Hepatocyte (in vitro differentiated cells): ENCODE measurements at regions not wholly inside any gene's neighbourhood (a gene's known extent, or its start where the extent isn't known, plus 50 kb on each side); places are given as distances from the start of the nearest gene placed in this dataset.

Experiments used
- DNase-seq: peaks from one replicate; pipeline ENCODE4 v3.0.0-alpha.2; 2016; ENCODE audit warnings: low spot score
- H2AFZ ChIP-seq: fragments of 200-600 bp; sonication (generic); 2 replicates; pipeline ENCODE4 v1.6.0; 2016; ENCODE audit warnings: antibody characterized with exemption, mild to moderate bottlenecking
- H3K27ac ChIP-seq: fragments of 200-600 bp; sonication (generic); 2 replicates; pipeline ENCODE4 v1.5.1; 2016; ENCODE audit warnings: mild to moderate bottlenecking
- H3K27me3 ChIP-seq: fragments of 200-600 bp; sonication (generic); 2 replicates; pipeline ENCODE4 v1.6.1; 2016
- H3K36me3 ChIP-seq: fragments of 200-600 bp; sonication (generic); replicated peaks from 2 replicates; pipeline ENCODE4 v1.5.1; 2016; ENCODE audit warnings: low read depth; ENCODE audit not compliant: insufficient read depth
- H3K4me1 ChIP-seq: fragments of 200-600 bp; sonication (generic); 2 replicates; pipeline ENCODE4 v1.5.1; 2016; ENCODE audit warnings: mild to moderate bottlenecking, moderate library complexity; ENCODE audit not compliant: insufficient read depth
- H3K4me2 ChIP-seq: fragments of 200-600 bp; sonication (generic); 2 replicates; pipeline ENCODE4 v1.6.0; 2016
- H3K4me3 ChIP-seq: fragments of 200-600 bp; sonication (generic); 2 replicates; pipeline ENCODE4 v1.5.1; 2016; ENCODE audit warnings: mild to moderate bottlenecking
- H3K79me2 ChIP-seq: fragments of 200-600 bp; sonication (generic); 2 replicates; pipeline ENCODE4 v1.6.0; 2017; ENCODE audit warnings: mild to moderate bottlenecking
- H3K9me2 ChIP-seq: fragments of 200-600 bp; sonication (generic); replicated peaks from 2 replicates; pipeline ENCODE4 v1.6.0; 2017; ENCODE audit warnings: mild to moderate bottlenecking; ENCODE audit not compliant: insufficient read depth
- H3K9me3 ChIP-seq: fragments of 200-600 bp; sonication (generic); 2 replicates; pipeline ENCODE4 v1.5.1; 2016; ENCODE audit warnings: low read depth, mild to moderate bottlenecking
- H4K20me1 ChIP-seq: fragments of 200-600 bp; sonication (generic); 2 replicates; pipeline ENCODE4 v1.6.0; 2016; ENCODE audit warnings: mild to moderate bottlenecking; ENCODE audit not compliant: insufficient read depth, poor library complexity, severe bottlenecking
- EZH2 ChIP-seq: fragments of 200-600 bp; sonication (generic); IDR thresholded peaks from 2 replicates; pipeline ENCODE4 v1.6.1; 2016; ENCODE audit warnings: antibody characterized with exemption, mild to moderate bottlenecking, borderline replicate concordance
- EZH2phosphoT487 ChIP-seq: fragments of 200-600 bp; sonication (generic); IDR thresholded peaks from one replicate; pipeline ENCODE4 v1.6.1; 2018; ENCODE audit warnings: antibody characterized with exemption, mild to moderate bottlenecking, low read depth, moderate library complexity; ENCODE audit not compliant: unreplicated experiment, severe bottlenecking
- WGBS: methylation state at CpG from one replicate; pipeline ENCODE4 v1.1.6; 2016; ENCODE audit warnings: low lambda C conversion rate; ENCODE audit errors: missing lambda C conversion rate; 5-methylcytosine and 5-hydroxymethylcytosine counted together
- TF ChIP-seq, protein P1 (sequence below): fragments of 200-600 bp; sonication (generic); IDR thresholded peaks from 2 replicates; pipeline ENCODE4 v1.5.1; 2016; ENCODE audit warnings: antibody characterized with exemption, mild to moderate bottlenecking; ENCODE audit not compliant: poor library complexity

DNA sequence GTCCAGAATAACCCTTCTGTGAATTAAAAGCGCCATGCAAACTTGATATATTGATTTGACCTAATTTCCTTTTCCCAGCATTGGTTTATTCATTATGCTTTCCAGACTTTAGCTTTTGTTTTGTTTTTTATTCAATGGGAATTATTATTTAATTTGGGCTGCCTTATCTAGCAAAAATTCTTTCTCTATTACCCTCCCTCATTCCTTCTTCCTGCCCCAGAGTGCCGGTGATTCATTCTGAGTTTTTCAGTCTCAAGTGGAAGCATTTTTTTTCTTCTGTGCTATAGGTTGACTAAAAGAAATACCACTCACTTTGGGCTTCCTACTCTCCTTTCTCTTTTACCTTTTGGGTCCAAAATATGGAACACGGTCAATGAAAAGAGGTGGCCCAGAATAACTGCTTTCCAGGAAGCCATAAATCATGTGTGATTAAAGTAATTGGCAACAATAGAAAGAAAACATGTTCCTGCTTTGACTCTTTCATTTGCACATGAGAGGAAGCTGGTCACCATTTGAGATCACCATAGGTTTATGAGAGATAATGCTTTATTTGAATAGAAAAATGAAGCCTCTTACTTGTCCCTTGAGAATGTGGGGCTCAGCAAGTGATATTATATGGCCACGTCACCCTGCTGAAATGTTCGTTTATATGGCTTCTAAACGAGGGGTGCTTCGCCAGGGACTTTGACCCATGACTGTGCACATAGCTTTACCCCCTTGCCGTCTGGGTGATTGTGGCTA is 422.8 kb upstream of the ZEB2 start:
- H3K79me2 ChIP-seq = no peaks in the 10 kb centered on the region
- H3K27me3 ChIP-seq = no peaks in the 10 kb centered on the region
- H3K4me1 ChIP-seq = peaks cover 8% of the 10 kb centered on the region
- H3K4me3 ChIP-seq = no peak overlapping the region
- peak; percentile 25 for DNase-seq
- no peaks in the 10 kb centered on the region for H4K20me1 ChIP-seq
- no peak overlapping the region for H2AFZ ChIP-seq
- no peaks in the 10 kb centered on the region for H3K36me3 ChIP-seq
- peak overlapping the region; percentile 53 for H3K4me2 ChIP-seq
- H3K27ac ChIP-seq = peak overlapping the region; percentile 51
- TF ChIP-seq, protein P1, sequence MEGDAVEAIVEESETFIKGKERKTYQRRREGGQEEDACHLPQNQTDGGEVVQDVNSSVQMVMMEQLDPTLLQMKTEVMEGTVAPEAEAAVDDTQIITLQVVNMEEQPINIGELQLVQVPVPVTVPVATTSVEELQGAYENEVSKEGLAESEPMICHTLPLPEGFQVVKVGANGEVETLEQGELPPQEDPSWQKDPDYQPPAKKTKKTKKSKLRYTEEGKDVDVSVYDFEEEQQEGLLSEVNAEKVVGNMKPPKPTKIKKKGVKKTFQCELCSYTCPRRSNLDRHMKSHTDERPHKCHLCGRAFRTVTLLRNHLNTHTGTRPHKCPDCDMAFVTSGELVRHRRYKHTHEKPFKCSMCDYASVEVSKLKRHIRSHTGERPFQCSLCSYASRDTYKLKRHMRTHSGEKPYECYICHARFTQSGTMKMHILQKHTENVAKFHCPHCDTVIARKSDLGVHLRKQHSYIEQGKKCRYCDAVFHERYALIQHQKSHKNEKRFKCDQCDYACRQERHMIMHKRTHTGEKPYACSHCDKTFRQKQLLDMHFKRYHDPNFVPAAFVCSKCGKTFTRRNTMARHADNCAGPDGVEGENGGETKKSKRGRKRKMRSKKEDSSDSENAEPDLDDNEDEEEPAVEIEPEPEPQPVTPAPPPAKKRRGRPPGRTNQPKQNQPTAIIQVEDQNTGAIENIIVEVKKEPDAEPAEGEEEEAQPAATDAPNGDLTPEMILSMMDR = no peak
- no peak for TF ChIP-seq EZH2
- WGBS = 67% methylated on average over 8 of the region's 8 CpGs
- no peaks in the 10 kb centered on the region for H3K9me2 ChIP-seq
- no peaks in the 10 kb centered on the region for H3K9me3 ChIP-seq

DNA sequence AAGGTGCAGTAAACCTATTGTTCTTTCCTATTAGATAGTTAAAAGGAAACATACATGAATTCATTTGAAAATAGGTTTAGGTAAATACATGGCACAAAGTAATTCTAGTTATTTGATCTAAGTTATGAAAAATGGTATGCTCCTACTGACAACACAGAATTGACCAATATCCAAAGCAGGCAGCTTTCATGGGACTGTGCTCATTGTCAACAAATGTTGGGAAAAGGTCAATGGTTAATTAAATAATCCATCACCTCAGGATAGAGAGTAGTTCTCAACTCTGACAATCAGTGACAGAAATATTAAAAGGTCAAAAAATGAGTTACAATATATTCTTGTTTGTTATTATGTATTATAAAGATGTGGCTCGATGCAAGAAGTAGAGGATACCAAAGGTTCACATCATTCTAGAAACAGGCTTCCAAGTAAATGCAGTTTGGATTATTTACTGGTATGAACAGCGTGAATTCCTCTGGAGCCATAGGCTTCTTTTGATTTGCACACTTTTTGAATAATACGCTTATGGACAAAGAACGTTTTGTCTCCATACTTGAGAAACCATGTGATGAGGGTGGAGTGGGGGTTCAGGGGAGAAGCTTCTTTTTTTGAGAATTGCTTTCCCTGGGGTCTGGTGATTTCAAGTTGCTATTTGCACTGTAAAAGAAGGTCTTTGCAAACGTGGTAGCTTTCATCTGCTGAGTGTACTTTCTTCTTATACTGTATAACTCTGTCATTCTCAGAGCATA is 422.0 kb upstream of the ZEB2 start:
- no peak overlapping the region for H3K4me3 ChIP-seq
- TF ChIP-seq, protein P1 = no peak
- no peak for TF ChIP-seq EZH2phosphoT487
- no peak for TF ChIP-seq EZH2
- 88% methylated on average over 5 of the region's 5 CpGs for WGBS
- peaks cover 8% of the 10 kb centered on the region for H3K4me1 ChIP-seq
- no peaks in the 10 kb centered on the region for H3K36me3 ChIP-seq
- H3K79me2 ChIP-seq = no peaks in the 10 kb centered on the region
- no peak overlapping the region for H3K27ac ChIP-seq
- H3K9me2 ChIP-seq = no peaks in the 10 kb centered on the region
- H2AFZ ChIP-seq = no peak overlapping the region
- H3K9me3 ChIP-seq = no peaks in the 10 kb centered on the region
- DNase-seq = no peak
- H3K4me2 ChIP-seq = no peak overlapping the region
- no peaks in the 10 kb centered on the region for H3K27me3 ChIP-seq
- H4K20me1 ChIP-seq = no peaks in the 10 kb centered on the region

DNA sequence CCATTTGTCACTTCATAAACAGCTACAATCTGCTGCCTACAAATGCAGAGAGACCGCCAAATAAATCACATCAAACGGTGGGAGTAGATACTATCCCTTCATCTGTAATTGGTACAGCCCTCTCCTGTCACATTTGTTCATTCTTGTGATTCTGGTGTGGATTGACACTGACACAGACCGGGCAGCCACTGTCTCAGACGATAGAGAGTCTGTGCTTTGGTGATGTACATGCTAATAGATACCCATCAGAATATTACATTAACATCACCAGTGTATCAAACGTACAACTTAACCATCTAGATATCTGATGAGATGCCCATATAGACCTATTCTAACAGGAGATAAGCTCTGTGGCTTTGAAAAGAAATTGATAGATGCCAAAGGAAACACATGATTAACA is 419.7 kb upstream of the ZEB2 start:
- TF ChIP-seq EZH2 (no peak), EZH2phosphoT487 (no peak)
- TF ChIP-seq, protein P1 = no peak
- DNase-seq = no peak
- Histone ChIP-seq H3K27ac (no peak overlapping the region), H3K36me3 (no peaks in the 10 kb centered on the region), H4K20me1 (no peaks in the 10 kb centered on the region), H3K9me3 (no peaks in the 10 kb centered on the region), H3K4me2 (no peak overlapping the region), H2AFZ (no peak overlapping the region), H3K27me3 (no peaks in the 10 kb centered on the region), H3K4me3 (no peak overlapping the region), H3K79me2 (no peaks in the 10 kb centered on the region), H3K9me2 (no peaks in the 10 kb centered on the region), H3K4me1 (peaks cover 3% of the 10 kb centered on the region)
- 58% methylated on average over 5 of the region's 5 CpGs for WGBS
